CD4-positive, CD25-positive, alpha-beta regulatory T cell (primary cell): ENCODE measurements at regions not wholly inside any gene's neighbourhood (a gene's known extent, or its start where the extent isn't known, plus 50 kb on each side); places are given as distances from the start of the nearest gene placed in this dataset.

Experiments used
- ATAC-seq, 2 donors: fragments of 150-1000 bp; cut with Tn5 transposase; one replicate each; pipeline ENCODE4 v1.10.0; 2021; ENCODE audit warnings: low read depth in 2 of 2, moderate number of reproducible peaks in 2 of 2, moderate library complexity in 1 of 2
- DNase-seq, 3 donors: peaks; one replicate each; pipeline versions ENCODE4 v3.0.0 to v3.0.0-alpha.2; 2012 to 2022; ENCODE audit warnings: mixed read lengths in 1 of 3
- H3K27ac ChIP-seq: one replicate; pipeline ENCODE4 v1.7.0; 2013; ENCODE audit warnings: mild to moderate bottlenecking, low read length; ENCODE audit not compliant: insufficient read depth, poor library complexity, severe bottlenecking
- H3K27me3 ChIP-seq: one replicate; pipeline ENCODE4 v1.7.0; 2013; ENCODE audit warnings: low read length; ENCODE audit not compliant: control insufficient read depth, insufficient read depth
- H3K36me3 ChIP-seq: one replicate; pipeline ENCODE4 v1.7.0; 2013; ENCODE audit warnings: mild to moderate bottlenecking, low read length, moderate library complexity; ENCODE audit not compliant: control insufficient read depth, insufficient read depth
- H3K4me1 ChIP-seq: 2 replicates; pipeline ENCODE4 v1.7.0; 2013; ENCODE audit warnings: mild to moderate bottlenecking, low read length; ENCODE audit not compliant: insufficient read depth, control insufficient read depth, poor library complexity, severe bottlenecking
- H3K4me3 ChIP-seq: one replicate; pipeline ENCODE4 v1.7.0; 2013; ENCODE audit warnings: low read depth, mild to moderate bottlenecking, low read length, moderate library complexity
- H3K9me3 ChIP-seq, 2 experiments: 1 replicate in 1 of 2; 2 replicates in 1 of 2; pipeline ENCODE4 v1.7.0; 2013; ENCODE audit warnings: low read length in 2 of 2, mild to moderate bottlenecking in 1 of 2, moderate library complexity in 1 of 2; ENCODE audit not compliant: control insufficient read depth in 2 of 2
- H3K27ac Mint-ChIP-seq, 3 donors: one replicate each; pipeline ENCODE4 v1.8.0; 2020 to 2022; ENCODE audit warnings: mild to moderate bottlenecking in 3 of 3, mixed read lengths in 3 of 3, moderate library complexity in 2 of 3
- H3K27me3 Mint-ChIP-seq: one replicate; pipeline ENCODE4 v1.8.0; 2022; ENCODE audit warnings: mild to moderate bottlenecking, mixed read lengths
- H3K36me3 Mint-ChIP-seq: one replicate; pipeline ENCODE4 v1.8.0; 2020; ENCODE audit warnings: mixed read lengths
- H3K4me1 Mint-ChIP-seq, 4 donors: one replicate each; pipeline ENCODE4 v1.8.0; 2020 to 2022; ENCODE audit warnings: mixed read lengths in 4 of 4, mild to moderate bottlenecking in 1 of 4
- H3K4me3 Mint-ChIP-seq, 4 donors: one replicate each; pipeline ENCODE4 v1.8.0; 2020 to 2022; ENCODE audit warnings: mild to moderate bottlenecking in 4 of 4, mixed read lengths in 4 of 4, moderate library complexity in 3 of 4
- H3K9me3 Mint-ChIP-seq, 7 donors: one replicate each; pipeline ENCODE4 v1.8.0; 2020 to 2022; ENCODE audit warnings: mixed read lengths in 7 of 7, mild to moderate bottlenecking in 3 of 7, moderate library complexity in 2 of 7

DNA sequence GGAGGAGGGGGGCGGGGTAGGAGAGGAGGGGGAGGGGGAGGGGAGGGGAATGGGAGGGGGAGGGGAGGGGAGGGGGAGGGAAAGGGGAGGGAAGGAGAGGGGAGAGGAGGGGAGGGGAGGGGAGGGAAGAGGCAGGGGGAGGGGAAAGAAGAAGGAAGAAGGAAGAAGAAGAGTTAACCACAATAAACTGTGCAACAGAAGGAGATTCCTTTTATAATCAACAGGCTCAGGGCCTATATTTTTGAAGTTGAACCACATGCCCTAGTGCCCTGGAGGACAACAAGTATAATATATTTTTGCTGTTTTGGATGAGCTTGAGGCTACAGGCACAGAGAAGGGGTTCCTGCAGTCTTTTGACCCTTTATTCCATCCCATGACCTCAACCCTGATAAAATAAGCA lies 228.2 kb upstream of the IRF2BP2 start:
- Mint-ChIP-seq H3K9me3 (peaks cover 0 to 3% (median 0%) of the 10 kb centered on the region in 7 donors), H3K36me3 (no peaks in the 10 kb centered on the region), H3K27me3 (peaks cover 6% of the 10 kb centered on the region), H3K4me1 (peaks cover 12 to 34% (median 22%) of the 10 kb centered on the region in 4 donors), H3K27ac (peak overlapping the region in 1 of 3 donors; percentile 32), H3K4me3 (no peak overlapping the region)
- Histone ChIP-seq H3K27ac (no peak overlapping the region), H3K4me3 (no peak overlapping the region), H3K9me3 (no peaks in the 10 kb centered on the region), H3K4me1 (peaks cover 21% of the 10 kb centered on the region), H3K27me3 (no peaks in the 10 kb centered on the region), H3K36me3 (no peaks in the 10 kb centered on the region)
- no peak for DNase-seq
- ATAC-seq = no peak

DNA sequence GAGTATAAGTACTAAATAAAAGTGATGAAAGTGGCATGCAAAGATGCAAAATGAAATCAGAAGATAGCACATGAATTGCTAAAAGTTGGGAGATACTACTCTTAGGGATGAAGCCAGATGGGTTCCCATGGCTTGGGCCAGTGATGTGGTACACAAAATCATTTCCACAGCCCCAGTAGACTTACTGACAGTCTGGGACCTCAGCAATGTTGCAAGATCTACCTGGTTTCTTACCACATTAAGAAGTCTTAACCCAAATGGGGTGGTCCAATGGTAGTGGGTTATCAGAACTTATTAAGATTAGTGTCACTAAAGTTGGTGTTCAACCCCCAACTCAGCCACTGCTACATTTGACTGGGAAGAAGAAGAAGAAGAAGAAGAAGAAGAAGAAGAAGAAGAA lies 227.7 kb upstream of the IRF2BP2 start:
- ATAC-seq (no peak), DNase-seq (no peak)
- Histone ChIP-seq H3K27me3 (no peaks in the 10 kb centered on the region), H3K4me3 (no peak overlapping the region), H3K9me3 (no peaks in the 10 kb centered on the region), H3K4me1 (peaks cover 16% of the 10 kb centered on the region), H3K36me3 (no peaks in the 10 kb centered on the region), H3K27ac (no peak overlapping the region)
- H3K27me3 Mint-ChIP-seq = peaks cover 3% of the 10 kb centered on the region
- peaks cover 0 to 3% (median 0%) of the 10 kb centered on the region in 7 donors for H3K9me3 Mint-ChIP-seq
- H3K4me1 Mint-ChIP-seq = peaks cover 7 to 29% (median 17%) of the 10 kb centered on the region in 4 donors
- no peak overlapping the region for H3K4me3 Mint-ChIP-seq
- no peak overlapping the region for H3K27ac Mint-ChIP-seq
- H3K36me3 Mint-ChIP-seq = no peaks in the 10 kb centered on the region

DNA sequence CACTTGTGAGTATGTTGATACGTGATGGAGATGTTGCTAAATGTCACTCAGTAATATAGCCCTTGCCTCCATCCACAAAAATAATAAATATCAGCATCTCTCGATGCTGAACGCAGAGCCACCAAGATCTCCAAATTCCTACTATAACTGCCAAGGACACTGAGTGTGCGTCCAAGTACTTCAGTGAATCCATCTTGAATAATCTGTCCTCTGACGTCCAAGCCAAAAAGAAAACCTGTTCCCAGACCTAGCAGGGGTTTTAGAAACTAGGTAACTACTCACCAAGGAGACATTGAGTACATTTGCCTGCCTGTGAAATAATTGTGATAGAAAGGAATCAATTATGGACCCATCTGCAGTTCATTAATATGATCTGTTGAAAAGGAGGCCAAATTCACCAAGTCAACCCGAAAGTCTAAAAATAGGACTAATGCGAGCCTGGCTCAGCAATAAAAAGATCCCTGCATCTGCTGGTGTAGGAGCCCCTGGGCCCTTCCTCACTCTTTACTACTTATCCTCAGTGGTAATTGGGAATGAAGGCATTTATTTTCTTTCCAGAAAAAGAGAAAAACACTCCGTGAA lies 226.9 kb upstream of the IRF2BP2 start:
- H3K4me3 Mint-ChIP-seq = no peak overlapping the region
- Histone ChIP-seq H3K4me3 (no peak overlapping the region), H3K9me3 (no peaks in the 10 kb centered on the region), H3K36me3 (no peaks in the 10 kb centered on the region), H3K27ac (no peak overlapping the region), H3K27me3 (no peaks in the 10 kb centered on the region), H3K4me1 (peaks cover 8% of the 10 kb centered on the region)
- ATAC-seq (no peak), DNase-seq (no peak)
- H3K27ac Mint-ChIP-seq = no peak overlapping the region
- H3K9me3 Mint-ChIP-seq = peaks cover 0 to 3% (median 0%) of the 10 kb centered on the region in 7 donors
- peaks cover 5 to 21% (median 11%) of the 10 kb centered on the region in 4 donors for H3K4me1 Mint-ChIP-seq
- H3K27me3 Mint-ChIP-seq = no peaks in the 10 kb centered on the region
- no peaks in the 10 kb centered on the region for H3K36me3 Mint-ChIP-seq

DNA sequence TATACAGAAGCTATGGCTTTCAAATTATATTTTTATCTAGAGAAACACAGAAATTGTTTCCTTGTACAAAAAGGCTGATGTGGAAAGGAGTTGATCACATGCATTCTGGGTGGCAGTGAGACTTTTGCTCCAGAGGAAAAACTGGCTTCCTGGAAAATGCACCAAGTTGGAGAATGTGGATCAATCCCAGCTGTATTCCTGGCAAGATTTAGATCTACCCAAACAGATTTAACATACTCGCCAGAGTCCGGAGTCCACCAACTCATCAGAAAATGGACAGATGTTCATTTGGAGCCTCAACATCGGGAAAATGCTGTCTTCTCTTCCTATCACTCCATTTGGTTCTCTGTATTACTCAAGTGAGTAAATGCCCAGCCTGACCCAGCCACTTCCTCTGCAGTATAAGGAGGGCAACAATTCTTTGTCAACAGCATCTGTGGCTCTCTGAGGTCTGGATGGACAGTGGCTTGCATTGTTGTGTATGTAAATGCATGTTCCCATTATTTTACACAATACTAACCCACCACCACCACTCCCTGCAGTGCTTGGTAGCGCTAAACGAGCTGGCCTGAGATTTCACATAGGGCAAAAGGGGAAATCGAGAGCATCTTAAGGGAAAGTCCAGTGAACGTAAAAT lies 226.2 kb upstream of the IRF2BP2 start:
- Mint-ChIP-seq H3K27ac (no peak overlapping the region), H3K4me3 (no peak overlapping the region), H3K4me1 (peaks cover 0 to 14% (median 5%) of the 10 kb centered on the region in 4 donors), H3K27me3 (no peaks in the 10 kb centered on the region), H3K9me3 (peaks cover 0 to 3% (median 0%) of the 10 kb centered on the region in 7 donors), H3K36me3 (no peaks in the 10 kb centered on the region)
- no peaks in the 10 kb centered on the region for H3K9me3 ChIP-seq
- no peak overlapping the region for H3K27ac ChIP-seq
- H3K4me3 ChIP-seq = no peak overlapping the region
- no peak for DNase-seq
- H3K36me3 ChIP-seq = no peaks in the 10 kb centered on the region
- peaks cover 3% of the 10 kb centered on the region for H3K4me1 ChIP-seq
- H3K27me3 ChIP-seq = no peaks in the 10 kb centered on the region
- no peak for ATAC-seq

DNA sequence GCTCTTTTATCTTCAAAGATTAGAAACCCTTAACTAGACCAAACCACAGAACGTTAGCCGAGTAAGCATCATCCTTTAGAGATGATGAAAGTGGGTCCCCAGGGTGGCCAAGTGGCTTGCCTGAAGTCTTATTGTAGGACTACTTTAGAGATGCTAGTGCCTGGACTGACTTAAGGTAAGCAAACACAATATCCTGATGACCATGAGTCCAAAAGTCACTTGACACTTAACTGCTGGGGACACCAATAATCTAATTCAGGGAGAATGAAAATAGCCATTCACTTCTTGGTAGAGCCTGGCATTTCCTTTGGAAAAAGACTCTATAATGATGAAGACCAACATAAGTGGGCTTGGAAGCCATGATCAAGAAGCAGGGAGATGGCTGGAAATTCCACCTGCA lies 225.3 kb upstream of the IRF2BP2 start:
- H3K36me3 Mint-ChIP-seq = no peaks in the 10 kb centered on the region
- ATAC-seq = no peak
- H3K9me3 ChIP-seq = no peaks in the 10 kb centered on the region
- peaks cover 4% of the 10 kb centered on the region for H3K27me3 Mint-ChIP-seq
- H3K27me3 ChIP-seq = no peaks in the 10 kb centered on the region
- H3K4me3 ChIP-seq = no peak overlapping the region
- no peak overlapping the region for H3K27ac ChIP-seq
- no peak overlapping the region for H3K4me3 Mint-ChIP-seq
- no peak overlapping the region for H3K27ac Mint-ChIP-seq
- H3K9me3 Mint-ChIP-seq = peaks cover 0 to 3% (median 0%) of the 10 kb centered on the region in 7 donors
- peaks cover 0 to 9% (median 3%) of the 10 kb centered on the region in 4 donors for H3K4me1 Mint-ChIP-seq
- H3K36me3 ChIP-seq = no peaks in the 10 kb centered on the region
- no peak for DNase-seq
- H3K4me1 ChIP-seq = peaks cover 3% of the 10 kb centered on the region

DNA sequence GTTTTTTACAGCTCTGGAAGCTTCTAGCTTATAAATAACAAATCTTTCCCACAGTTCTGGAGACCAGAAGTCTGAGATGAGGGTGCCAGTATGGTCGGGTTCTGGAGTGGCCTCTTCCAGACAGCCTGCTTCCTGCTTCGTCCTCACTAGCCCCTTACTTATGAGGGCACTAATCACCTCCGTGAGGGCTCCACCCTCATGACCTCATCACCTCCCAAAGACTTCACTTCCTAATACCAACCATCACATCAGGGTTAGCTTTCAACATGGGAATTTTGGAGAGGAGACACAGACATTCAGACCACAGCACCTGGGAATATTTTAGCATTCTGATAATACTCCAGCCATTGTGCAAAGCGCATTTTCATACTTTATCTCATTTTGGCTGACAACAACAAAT lies 223.7 kb upstream of the IRF2BP2 start:
- Mint-ChIP-seq H3K27ac (no peak overlapping the region), H3K27me3 (peaks cover 8% of the 10 kb centered on the region), H3K4me1 (peaks cover 0 to 11% (median 7%) of the 10 kb centered on the region in 4 donors), H3K4me3 (no peak overlapping the region), H3K9me3 (peaks cover 0 to 3% (median 0%) of the 10 kb centered on the region in 7 donors), H3K36me3 (no peaks in the 10 kb centered on the region)
- no peak overlapping the region for H3K4me3 ChIP-seq
- no peaks in the 10 kb centered on the region for H3K36me3 ChIP-seq
- no peaks in the 10 kb centered on the region for H3K27me3 ChIP-seq
- H3K27ac ChIP-seq = no peak overlapping the region
- H3K9me3 ChIP-seq = no peaks in the 10 kb centered on the region
- DNase-seq = no peak
- ATAC-seq = no peak
- H3K4me1 ChIP-seq = peaks cover 3% of the 10 kb centered on the region

DNA sequence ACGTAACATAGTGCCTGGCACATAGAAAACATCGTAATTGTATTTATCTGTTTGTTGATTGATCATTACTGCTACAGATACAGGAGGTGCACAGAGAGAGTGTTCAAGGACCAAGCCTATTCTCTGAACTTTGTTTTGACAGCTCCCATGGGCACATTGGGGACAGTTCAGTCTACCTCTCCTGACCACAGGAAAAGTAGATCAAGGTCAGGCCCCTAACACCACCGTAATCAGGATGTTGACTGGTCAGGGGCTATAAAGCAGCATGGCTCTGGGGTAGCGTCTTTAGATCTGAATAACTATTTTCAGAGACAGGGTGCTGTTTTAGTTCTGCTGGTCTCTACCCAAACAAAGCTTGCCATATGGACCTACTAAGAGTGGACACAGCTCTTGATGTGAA lies 223.1 kb upstream of the IRF2BP2 start:
- Mint-ChIP-seq H3K27ac (no peak overlapping the region), H3K4me3 (no peak overlapping the region), H3K27me3 (peaks cover 8% of the 10 kb centered on the region), H3K36me3 (no peaks in the 10 kb centered on the region), H3K4me1 (peaks cover 0 to 7% (median 5%) of the 10 kb centered on the region in 4 donors), H3K9me3 (peaks cover 0 to 3% (median 0%) of the 10 kb centered on the region in 7 donors)
- Histone ChIP-seq H3K27me3 (no peaks in the 10 kb centered on the region), H3K9me3 (no peaks in the 10 kb centered on the region), H3K4me3 (no peak overlapping the region), H3K27ac (no peak overlapping the region), H3K36me3 (no peaks in the 10 kb centered on the region), H3K4me1 (no peaks in the 10 kb centered on the region)
- ATAC-seq = no peak
- no peak for DNase-seq

DNA sequence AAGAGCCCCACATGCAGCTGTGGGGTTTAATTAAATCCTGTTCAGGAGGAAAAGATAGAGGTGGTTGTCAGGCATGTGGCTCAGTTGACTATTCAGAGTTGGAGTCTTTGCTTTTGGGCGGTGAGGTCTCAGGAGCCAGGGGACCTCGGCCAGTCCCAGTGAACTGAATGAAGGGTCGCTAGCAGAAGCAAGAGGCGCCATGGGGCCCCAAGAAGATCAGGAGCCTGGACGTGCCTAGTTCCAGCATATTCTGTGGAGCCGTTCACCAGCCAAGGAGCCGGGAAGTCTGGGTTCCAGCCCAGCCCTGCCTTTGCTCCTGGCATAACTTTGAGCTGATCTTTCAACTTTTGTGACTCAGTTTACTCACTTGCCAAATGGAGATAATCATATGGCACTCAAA lies 217.7 kb upstream of the IRF2BP2 start:
- Histone ChIP-seq H3K27me3 (no peaks in the 10 kb centered on the region), H3K4me3 (no peak overlapping the region), H3K36me3 (no peaks in the 10 kb centered on the region), H3K4me1 (no peaks in the 10 kb centered on the region), H3K27ac (no peak overlapping the region), H3K9me3 (no peaks in the 10 kb centered on the region)
- ATAC-seq = no peak
- DNase-seq = no peak
- H3K36me3 Mint-ChIP-seq = no peaks in the 10 kb centered on the region
- peak overlapping the region in 1 of 3 donors; percentile 41 for H3K27ac Mint-ChIP-seq
- peaks cover 22% of the 10 kb centered on the region for H3K27me3 Mint-ChIP-seq
- H3K9me3 Mint-ChIP-seq = peaks cover 0 to 2% (median 0%) of the 10 kb centered on the region in 7 donors
- peaks cover 0 to 7% (median 3%) of the 10 kb centered on the region in 4 donors for H3K4me1 Mint-ChIP-seq
- H3K4me3 Mint-ChIP-seq = no peak overlapping the region
